GM12892 (cell line): ENCODE measurements at regions not wholly inside any gene's neighbourhood (a gene's known extent, or its start where the extent isn't known, plus 50 kb on each side); places are given as distances from the start of the nearest gene placed in this dataset.

Experiments used
- POLR2A ChIP-seq: IDR thresholded peaks from 2 replicates; pipeline ENCODE4 v1.6.1; 2011; ENCODE audit warnings: low read depth, low read length, control low read depth
- POLR2AphosphoS5 ChIP-seq: IDR thresholded peaks from 2 replicates; pipeline ENCODE4 v1.6.1; 2011; ENCODE audit warnings: low read depth, low read length, control low read depth

GRCh38 chr5:121384359-121384758 lies 467.3 kb upstream of the FTMT start:
- TF ChIP-seq POLR2AphosphoS5 (no peak), POLR2A (no peak)
